Activated naive CD4-positive, alpha-beta T cell treated with anti-CD3 and anti-CD28 coated beads, Interleukin-2, amount 10 ng/mL, durations not matched to agents 7 days and 5 days (primary cell): ENCODE measurements at regions not wholly inside any gene's neighbourhood (a gene's known extent, or its start where the extent isn't known, plus 50 kb on each side); places are given as distances from the start of the nearest gene placed in this dataset.

Source experiments
- CTCF ChIA-PET: fragments of 350-600 bp; sonication (Branson Sonifier 250); formaldehyde crosslinking; loops from one replicate; lab custom pipeline; 2021; ENCODE audit warnings: antibody characterized with exemption; lab: Charles Lee
- DNase-seq: peaks from one replicate; pipeline ENCODE4 v3.0.0-alpha.2; 2020
- H3K27ac Mint-ChIP-seq: one replicate; pipeline ENCODE4 v1.8.0; 2021; ENCODE audit warnings: mild to moderate bottlenecking, moderate library complexity, mixed read lengths
- H3K27me3 Mint-ChIP-seq: one replicate; pipeline ENCODE4 v1.8.0; 2021; ENCODE audit warnings: mild to moderate bottlenecking, mixed read lengths
- H3K36me3 Mint-ChIP-seq: one replicate; pipeline ENCODE4 v1.8.0; 2021; ENCODE audit warnings: mixed read lengths
- H3K4me1 Mint-ChIP-seq: one replicate; pipeline ENCODE4 v1.8.0; 2021; ENCODE audit warnings: mixed read lengths
- H3K4me3 Mint-ChIP-seq: one replicate; pipeline ENCODE4 v1.8.0; 2021; ENCODE audit warnings: mild to moderate bottlenecking, moderate library complexity, mixed read lengths
- H3K9me3 Mint-ChIP-seq: one replicate; pipeline ENCODE4 v1.8.0; 2021; ENCODE audit warnings: mixed read lengths

GRCh38 chr2:144082777-144083176 lies 437.1 kb downstream of the ZEB2 start:
- Mint-ChIP-seq H3K27ac (no peak overlapping the region), H3K9me3 (no peaks in the 10 kb centered on the region), H3K4me1 (no peaks in the 10 kb centered on the region), H3K27me3 (no peaks in the 10 kb centered on the region), H3K36me3 (no peaks in the 10 kb centered on the region), H3K4me3 (no peak overlapping the region)
- CTCF ChIA-PET = no interaction called here
- no peak for DNase-seq

GRCh38 chr2:144082327-144082726 lies 437.6 kb downstream of the ZEB2 start:
- Mint-ChIP-seq H3K4me3 (no peak overlapping the region), H3K4me1 (no peaks in the 10 kb centered on the region), H3K9me3 (no peaks in the 10 kb centered on the region), H3K36me3 (no peaks in the 10 kb centered on the region), H3K27ac (peak overlapping the region; percentile 15), H3K27me3 (no peaks in the 10 kb centered on the region)
- CTCF ChIA-PET = no interaction called here
- DNase-seq = no peak

- DNase-seq = no peak
- Mint-ChIP-seq H3K36me3 (no peaks in the 10 kb centered on the region), H3K27ac (no peak overlapping the region), H3K4me3 (no peak overlapping the region), H3K27me3 (no peaks in the 10 kb centered on the region), H3K9me3 (no peaks in the 10 kb centered on the region), H3K4me1 (no peaks in the 10 kb centered on the region)
- CTCF ChIA-PET = no interaction called here
Observed at GRCh38 chr2:144081272-144081671, 438.6 kb downstream of the ZEB2 start.

GRCh38 chr2:144079803-144080202 lies 440.1 kb downstream of the ZEB2 start:
- no peaks in the 10 kb centered on the region for H3K4me1 Mint-ChIP-seq
- H3K36me3 Mint-ChIP-seq = no peaks in the 10 kb centered on the region
- H3K9me3 Mint-ChIP-seq = no peaks in the 10 kb centered on the region
- DNase-seq = no peak
- no peaks in the 10 kb centered on the region for H3K27me3 Mint-ChIP-seq
- no peak overlapping the region for H3K4me3 Mint-ChIP-seq
- H3K27ac Mint-ChIP-seq = no peak overlapping the region
- CTCF ChIA-PET = no interaction called here

GRCh38 chr2:144078802-144079724 lies 440.9 kb downstream of the ZEB2 start:
- Mint-ChIP-seq H3K9me3 (no peaks in the 10 kb centered on the region), H3K27ac (no peak overlapping the region), H3K36me3 (no peaks in the 10 kb centered on the region), H3K27me3 (no peaks in the 10 kb centered on the region), H3K4me3 (no peak overlapping the region), H3K4me1 (no peaks in the 10 kb centered on the region)
- CTCF ChIA-PET = no interaction called here
- no peak for DNase-seq

GRCh38 chr2:144078106-144078505 lies 441.8 kb downstream of the ZEB2 start:
- Mint-ChIP-seq H3K4me1 (no peaks in the 10 kb centered on the region), H3K9me3 (no peaks in the 10 kb centered on the region), H3K36me3 (no peaks in the 10 kb centered on the region), H3K27me3 (no peaks in the 10 kb centered on the region), H3K27ac (no peak overlapping the region), H3K4me3 (no peak overlapping the region)
- CTCF ChIA-PET = no interaction called here
- no peak for DNase-seq

- no peak for DNase-seq
- no peak overlapping the region for H3K4me3 Mint-ChIP-seq
- CTCF ChIA-PET = no interaction called here
- H3K27me3 Mint-ChIP-seq = no peaks in the 10 kb centered on the region
- H3K9me3 Mint-ChIP-seq = no peaks in the 10 kb centered on the region
- no peaks in the 10 kb centered on the region for H3K4me1 Mint-ChIP-seq
- H3K36me3 Mint-ChIP-seq = no peaks in the 10 kb centered on the region
- H3K27ac Mint-ChIP-seq = no peak overlapping the region
Observed at GRCh38 chr2:144074450-144074849, 445.5 kb downstream of the ZEB2 start.

- CTCF ChIA-PET = interaction anchor here (1.1 kb wide), 1 partner anchor 221 kb away, joined by 3 read pairs; no protein-coding TSS in a partner anchor
- Mint-ChIP-seq H3K9me3 (no peaks in the 10 kb centered on the region), H3K4me1 (no peaks in the 10 kb centered on the region), H3K36me3 (no peaks in the 10 kb centered on the region), H3K4me3 (no peak overlapping the region), H3K27me3 (no peaks in the 10 kb centered on the region), H3K27ac (no peak overlapping the region)
- DNase-seq = no peak
Observed at GRCh38 chr2:144071461-144071860, 448.5 kb downstream of the ZEB2 start.

- no peak overlapping the region for H3K4me3 Mint-ChIP-seq
- H3K27ac Mint-ChIP-seq = no peak overlapping the region
- H3K36me3 Mint-ChIP-seq = no peaks in the 10 kb centered on the region
- H3K9me3 Mint-ChIP-seq = no peaks in the 10 kb centered on the region
- CTCF ChIA-PET = no interaction called here
- no peaks in the 10 kb centered on the region for H3K4me1 Mint-ChIP-seq
- H3K27me3 Mint-ChIP-seq = no peaks in the 10 kb centered on the region
- DNase-seq = no peak
Observed at GRCh38 chr2:144067506-144067905, 452.4 kb downstream of the ZEB2 start.

GRCh38 chr2:144063602-144064001 lies 456.3 kb downstream of the ZEB2 start:
- no peak overlapping the region for H3K27ac Mint-ChIP-seq
- no peak overlapping the region for H3K4me3 Mint-ChIP-seq
- DNase-seq = no peak
- H3K9me3 Mint-ChIP-seq = no peaks in the 10 kb centered on the region
- H3K4me1 Mint-ChIP-seq = no peaks in the 10 kb centered on the region
- H3K36me3 Mint-ChIP-seq = no peaks in the 10 kb centered on the region
- H3K27me3 Mint-ChIP-seq = no peaks in the 10 kb centered on the region
- CTCF ChIA-PET = no interaction called here

- CTCF ChIA-PET = no interaction called here
Observed at GRCh38 chr2:144054911-144055310, 465.0 kb downstream of the ZEB2 start.

GRCh38 chr2:144052083-144052482 lies 467.8 kb downstream of the ZEB2 start:
- Mint-ChIP-seq H3K9me3 (no peaks in the 10 kb centered on the region), H3K4me1 (no peaks in the 10 kb centered on the region), H3K27me3 (no peaks in the 10 kb centered on the region), H3K27ac (no peak overlapping the region), H3K36me3 (no peaks in the 10 kb centered on the region), H3K4me3 (no peak overlapping the region)
- DNase-seq = no peak
- CTCF ChIA-PET = no interaction called here

More at GRCh38 chr2:144054911-144055310, 465.0 kb downstream of the ZEB2 start:
- DNase-seq = no peak
- Mint-ChIP-seq H3K4me3 (no peak overlapping the region), H3K4me1 (no peaks in the 10 kb centered on the region), H3K36me3 (no peaks in the 10 kb centered on the region), H3K27ac (no peak overlapping the region), H3K9me3 (no peaks in the 10 kb centered on the region), H3K27me3 (no peaks in the 10 kb centered on the region)

GRCh38 chr2:144049137-144049536 lies 470.8 kb downstream of the ZEB2 start:
- no peak overlapping the region for H3K4me3 Mint-ChIP-seq
- H3K27me3 Mint-ChIP-seq = no peaks in the 10 kb centered on the region
- no peak overlapping the region for H3K27ac Mint-ChIP-seq
- CTCF ChIA-PET = no interaction called here
- no peak for DNase-seq
- H3K4me1 Mint-ChIP-seq = no peaks in the 10 kb centered on the region
- no peaks in the 10 kb centered on the region for H3K9me3 Mint-ChIP-seq
- H3K36me3 Mint-ChIP-seq = no peaks in the 10 kb centered on the region

GRCh38 chr2:144048631-144049060 lies 471.3 kb downstream of the ZEB2 start:
- Mint-ChIP-seq H3K27ac (no peak overlapping the region), H3K4me3 (no peak overlapping the region), H3K4me1 (no peaks in the 10 kb centered on the region), H3K27me3 (no peaks in the 10 kb centered on the region), H3K9me3 (no peaks in the 10 kb centered on the region), H3K36me3 (no peaks in the 10 kb centered on the region)
- no peak for DNase-seq
- CTCF ChIA-PET = no interaction called here

GRCh38 chr2:144042751-144043150 lies 477.2 kb downstream of the ZEB2 start:
- H3K27me3 Mint-ChIP-seq = no peaks in the 10 kb centered on the region
- no peaks in the 10 kb centered on the region for H3K9me3 Mint-ChIP-seq
- H3K4me1 Mint-ChIP-seq = peaks cover 2% of the 10 kb centered on the region
- CTCF ChIA-PET = no interaction called here
- H3K4me3 Mint-ChIP-seq = no peak overlapping the region
- no peaks in the 10 kb centered on the region for H3K36me3 Mint-ChIP-seq
- no peak for DNase-seq
- H3K27ac Mint-ChIP-seq = no peak overlapping the region
